Muscle of leg (tissue), 3 donors: ENCODE measurements at regions not wholly inside any gene's neighbourhood (a gene's known extent, or its start where the extent isn't known, plus 50 kb on each side); places are given as distances from the start of the nearest gene placed in this dataset.
A peak's percentile ranks its signal among the peaks of the same experiment; 100 is the strongest.
"Not testable (repeated sequence)": the region's sequence is repeated elsewhere in the genome, so short reads cannot be mapped to it uniquely, and the experiment has no call there.

Source experiments
- DNase-seq: peaks from one replicate; pipeline ENCODE4 v3.0.0; 2013
- H3K27ac ChIP-seq: one replicate; pipeline ENCODE4 v1.5.1; 2013; ENCODE audit warnings: mild to moderate bottlenecking, low read length, control low read depth
- H3K27me3 ChIP-seq: one replicate; pipeline ENCODE4 v1.6.1; 2013; ENCODE audit warnings: low read length; ENCODE audit not compliant: control insufficient read depth, insufficient read depth
- H3K36me3 ChIP-seq: one replicate; pipeline ENCODE4 v1.6.1; 2013; ENCODE audit warnings: low read length; ENCODE audit not compliant: control insufficient read depth, insufficient read depth
- H3K4me1 ChIP-seq: one replicate; pipeline ENCODE4 v1.6.1; 2013; ENCODE audit warnings: low read length; ENCODE audit not compliant: control insufficient read depth, insufficient read depth
- H3K4me3 ChIP-seq: one replicate; pipeline ENCODE4 v1.5.1; 2013; ENCODE audit warnings: low read length, control low read depth
- H3K9me3 ChIP-seq: replicated peaks from 2 replicates; pipeline ENCODE4 v1.6.1; 2013; ENCODE audit warnings: low read depth, low read length; ENCODE audit not compliant: control insufficient read depth
- WGBS: methylation state at CpG from one replicate; pipeline ENCODE4 v1.1.5; 2013; ENCODE audit warnings: missing lambda C conversion rate; ENCODE audit not compliant: insufficient coverage; 5-methylcytosine and 5-hydroxymethylcytosine counted together

DNA sequence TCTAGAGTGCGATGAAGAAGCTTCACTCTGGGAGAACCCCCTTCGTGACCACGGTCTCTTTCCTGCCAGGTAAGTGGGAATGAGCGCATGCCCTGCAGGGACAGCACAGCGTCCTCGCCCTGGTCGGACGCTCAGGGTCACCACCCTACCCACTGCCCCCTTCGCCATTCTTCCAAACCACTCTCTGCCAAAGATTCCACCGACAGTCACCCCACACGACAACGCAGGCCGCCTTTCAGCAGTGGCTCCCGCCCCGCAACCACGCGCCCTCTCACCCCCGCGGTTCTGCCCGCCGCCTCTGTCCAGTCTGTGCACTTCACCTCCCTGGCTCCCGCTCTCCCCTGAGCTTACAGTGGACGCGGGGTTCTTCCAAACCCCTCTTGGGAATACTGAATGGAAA lies 82.3 kb upstream of the FCGR1A start:
- H3K9me3 ChIP-seq, H3K27ac ChIP-seq, H3K4me3 ChIP-seq, H3K4me1 ChIP-seq, H3K27me3 ChIP-seq, H3K36me3 ChIP-seq, DNase-seq: not testable (repeated sequence)
- WGBS = no CpG with 5 or more reads among the region's 24 CpGs

DNA sequence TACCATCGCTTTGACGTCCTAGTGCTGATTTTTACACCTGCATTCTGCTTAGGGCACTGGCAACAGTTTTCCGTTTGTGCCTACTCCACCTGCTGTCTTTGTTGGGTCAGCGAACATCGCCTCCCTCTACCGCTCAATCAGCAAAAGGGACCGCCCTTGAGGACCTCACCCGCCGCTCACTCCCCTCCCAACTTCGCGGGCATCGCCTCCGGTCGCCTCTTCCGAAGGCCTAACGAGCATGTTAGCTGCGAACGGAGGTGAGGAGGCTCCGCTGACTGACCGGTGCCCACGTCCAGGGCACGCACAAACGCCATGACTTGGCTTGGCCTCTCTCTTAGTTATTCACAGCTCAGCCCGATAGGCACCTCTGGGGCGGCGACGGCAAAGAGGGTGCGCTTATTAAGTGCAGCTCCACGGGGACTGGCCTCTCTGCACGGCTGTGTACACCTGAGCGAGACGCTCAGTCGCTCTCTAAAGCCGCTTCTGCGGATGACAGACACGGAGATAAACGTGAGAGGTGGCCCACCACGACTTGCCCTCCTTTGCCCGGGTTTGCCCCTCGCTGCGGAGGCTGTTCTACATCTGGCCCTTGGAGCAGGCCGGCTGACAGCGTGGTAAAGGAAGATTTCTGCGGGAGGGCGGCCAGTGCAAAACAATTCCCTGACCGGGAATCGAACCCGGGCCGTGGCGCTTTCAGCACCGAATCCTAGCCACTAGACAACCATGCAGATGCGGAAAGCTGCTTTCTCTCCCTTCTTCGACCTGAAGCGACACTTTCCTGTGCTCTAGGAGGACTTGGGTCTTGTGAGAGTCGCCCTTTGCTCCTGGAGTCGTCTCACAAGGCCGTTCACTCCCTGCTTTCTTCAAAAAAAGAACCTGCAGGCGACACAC lies 81.6 kb upstream of the FCGR1A start:
- not testable (repeated sequence) for DNase-seq, H3K36me3 ChIP-seq, H3K27me3 ChIP-seq, H3K4me3 ChIP-seq, H3K4me1 ChIP-seq, H3K9me3 ChIP-seq, H3K27ac ChIP-seq
- WGBS = no CpG with 5 or more reads among the region's 58 CpGs

DNA sequence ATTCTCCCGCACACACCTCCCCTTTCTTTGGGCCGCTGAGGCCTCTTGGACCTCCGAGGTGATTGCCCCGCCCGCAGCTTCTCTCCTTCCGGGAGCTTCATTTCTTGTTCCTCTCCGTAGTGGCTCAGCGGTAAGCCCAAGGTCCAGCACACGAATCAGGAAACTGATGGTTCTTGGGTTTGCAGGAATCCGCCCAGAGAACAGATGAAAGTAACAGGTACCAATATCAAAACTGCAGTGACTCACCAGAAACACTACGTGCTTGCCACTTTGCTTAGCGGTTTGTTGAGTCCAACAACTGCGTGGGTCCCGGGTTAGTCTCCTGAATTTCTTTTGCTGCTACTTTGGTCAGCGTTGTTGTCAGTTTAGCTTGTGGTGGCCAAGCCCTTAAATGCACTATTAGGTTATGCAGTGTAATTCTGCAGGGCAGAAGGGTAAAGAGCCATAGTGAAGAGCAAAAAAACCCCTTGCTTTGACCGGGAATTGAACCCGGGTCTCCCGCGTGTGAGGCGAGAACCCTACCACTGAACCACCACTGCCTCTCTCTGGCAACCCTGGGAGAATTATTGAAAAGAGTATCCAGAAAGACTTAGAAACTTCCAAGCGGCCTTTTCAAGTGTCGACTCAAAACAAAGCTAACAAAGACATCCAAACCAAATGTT lies 74.2 kb upstream of the FCGR1A start:
- H3K9me3 ChIP-seq, H3K36me3 ChIP-seq, H3K27me3 ChIP-seq, H3K4me3 ChIP-seq, H3K27ac ChIP-seq, H3K4me1 ChIP-seq: not testable (repeated sequence)
- no CpG with 5 or more reads among the region's 22 CpGs for whole genome bisulfite sequencing
- DNase-seq = peak; percentile 25

DNA sequence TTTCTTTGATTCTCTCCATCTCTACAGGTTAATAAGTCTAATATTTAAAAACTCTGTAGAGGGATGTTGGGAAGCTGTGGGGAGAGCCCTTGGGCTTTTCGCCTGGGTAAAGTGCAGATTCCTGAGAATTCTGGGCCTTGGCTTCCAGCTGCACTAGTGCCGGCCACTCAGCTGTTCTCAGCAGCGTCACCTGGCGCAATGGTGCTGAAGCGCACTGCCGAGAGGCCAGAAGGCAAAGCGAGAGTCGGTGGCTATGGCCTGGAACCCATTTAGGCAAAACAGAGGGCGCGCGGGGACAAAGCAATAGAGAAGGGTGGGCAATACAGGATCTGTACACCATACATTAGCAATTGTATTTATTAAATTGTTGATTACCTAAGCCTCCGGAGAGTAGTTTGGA lies 70.8 kb upstream of the FCGR1A start:
- not testable (repeated sequence) for H3K27me3 ChIP-seq, DNase-seq, H3K4me1 ChIP-seq, H3K36me3 ChIP-seq, H3K27ac ChIP-seq, H3K9me3 ChIP-seq, H3K4me3 ChIP-seq
- no CpG with 5 or more reads among the region's 12 CpGs for WGBS

DNA sequence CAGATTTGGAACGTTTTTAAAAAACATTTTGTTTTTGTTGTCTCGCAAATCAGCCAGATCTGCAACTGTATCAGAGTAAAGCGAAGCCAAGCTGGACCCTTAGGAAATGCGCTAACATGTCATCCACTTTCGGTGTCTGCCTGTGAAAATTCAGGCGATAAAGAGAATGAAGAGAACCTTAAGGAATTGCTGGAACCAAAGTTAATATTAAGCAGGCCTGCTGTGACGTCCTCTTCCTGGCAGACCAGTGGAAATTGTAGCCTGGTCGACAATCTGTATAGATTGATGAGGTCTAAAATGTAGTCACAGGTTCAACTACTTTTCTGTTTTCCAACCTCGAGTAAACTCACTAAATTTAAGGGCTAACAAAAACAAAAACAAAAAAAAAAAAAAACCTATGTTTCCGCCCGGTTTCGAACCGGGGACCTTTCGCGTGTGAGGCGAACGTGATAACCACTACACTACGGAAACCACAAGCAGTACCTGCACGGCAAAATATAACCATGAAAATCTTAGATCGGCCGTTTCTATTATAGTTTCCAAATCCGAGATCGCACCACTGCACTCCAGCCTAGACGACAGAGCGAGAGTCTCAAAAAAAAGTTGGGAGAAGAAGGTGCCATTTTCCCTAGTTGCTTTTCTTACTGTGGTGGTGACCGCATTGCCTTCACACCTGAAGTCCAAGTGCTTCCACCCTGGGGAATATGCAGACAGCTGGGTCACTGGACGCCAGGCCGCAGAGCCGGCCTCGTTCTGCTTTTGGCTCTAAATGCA lies 70.2 kb upstream of the FCGR1A start:
- H3K36me3 ChIP-seq = not testable (repeated sequence)
- 0% methylated on average over 8 of the region's 30 CpGs for WGBS
- DNase-seq = peak; percentile 49

DNA sequence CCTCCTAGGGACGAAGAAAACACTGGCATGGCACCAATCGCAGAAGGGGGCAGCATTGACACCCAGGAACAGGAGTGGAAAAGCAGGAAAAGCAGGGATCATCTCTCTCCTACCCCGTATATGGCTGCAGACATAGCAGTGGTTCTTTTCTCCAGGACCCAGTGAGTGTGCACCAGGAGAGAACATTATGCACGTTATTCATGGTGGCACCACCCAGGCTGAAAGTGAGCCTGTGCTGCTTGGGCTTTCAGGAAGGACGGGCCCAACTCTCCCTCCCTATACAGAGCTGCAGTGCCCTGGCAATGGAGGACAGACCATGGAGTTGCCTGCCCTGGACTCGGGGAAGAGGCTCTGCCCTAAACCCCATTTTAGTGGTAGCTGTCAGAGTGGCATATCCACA lies 69.0 kb upstream of the FCGR1A start:
- DNase-seq, H3K36me3 ChIP-seq, H3K27me3 ChIP-seq, H3K4me1 ChIP-seq, H3K27ac ChIP-seq, H3K9me3 ChIP-seq, H3K4me3 ChIP-seq: not testable (repeated sequence)
- WGBS = no CpG with 5 or more reads among the region's 6 CpGs

More for the DNA sequence above, 70.2 kb upstream of the FCGR1A start:
- H3K27ac ChIP-seq, H3K9me3 ChIP-seq, H3K27me3 ChIP-seq, H3K4me1 ChIP-seq: not testable (repeated sequence)
- H3K4me3 ChIP-seq = peak overlapping the region; percentile 17

DNA sequence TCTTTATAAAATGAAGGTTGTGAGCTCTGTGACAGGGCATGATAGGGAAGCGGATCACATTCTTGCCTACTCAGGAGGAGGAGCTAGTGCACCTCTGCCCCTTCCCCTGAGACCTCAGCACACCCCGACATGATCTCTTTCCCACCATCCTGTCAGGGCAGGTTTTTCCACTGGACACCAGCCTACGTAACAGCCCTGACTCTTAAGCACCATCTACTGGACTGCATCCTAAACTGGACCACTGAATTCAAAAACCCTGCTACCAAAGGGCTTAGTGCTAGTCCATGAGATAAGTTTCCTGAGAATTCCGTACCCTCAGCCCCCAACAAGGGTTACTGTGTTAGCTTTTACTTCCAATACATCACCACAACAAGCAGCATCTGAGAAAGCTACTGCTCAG lies 68.5 kb upstream of the FCGR1A start:
- DNase-seq, H3K4me1 ChIP-seq, H3K9me3 ChIP-seq, H3K4me3 ChIP-seq, H3K27ac ChIP-seq, H3K27me3 ChIP-seq, H3K36me3 ChIP-seq: not testable (repeated sequence)
- WGBS = no CpG with 5 or more reads among the region's 4 CpGs

DNA sequence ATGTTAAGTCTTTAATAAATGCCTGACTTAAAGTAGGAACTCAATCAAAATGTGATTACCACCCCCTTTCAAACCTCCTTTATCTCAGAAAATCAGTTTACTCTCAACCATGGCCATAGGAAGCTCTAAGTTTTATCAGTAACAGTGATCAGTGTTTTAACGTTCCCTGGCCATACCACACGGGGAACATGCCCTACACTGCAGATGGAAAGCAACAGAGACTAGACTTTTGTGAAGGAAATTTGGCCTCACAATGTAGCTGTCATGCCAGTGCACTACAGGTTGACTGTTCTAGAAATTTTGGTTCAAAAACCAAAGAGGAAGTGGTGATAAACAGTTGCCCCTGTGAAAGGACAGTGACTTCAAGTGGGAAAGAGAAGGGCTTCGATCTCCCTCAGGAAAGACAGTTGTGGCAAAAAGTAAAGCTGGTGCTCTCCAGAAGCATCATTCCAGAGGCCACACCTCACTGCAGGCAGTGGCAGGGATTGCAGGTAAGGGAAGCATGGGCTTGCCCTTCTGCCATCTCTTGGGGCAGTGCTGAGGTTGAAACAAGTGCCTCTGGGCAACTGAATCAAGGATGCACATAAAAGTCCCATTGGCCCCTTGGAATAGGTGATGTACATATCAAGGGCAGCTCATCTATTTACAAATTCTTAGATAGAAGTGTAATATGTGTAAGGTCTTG lies 57.7 kb upstream of the FCGR1A start:
- not testable (repeated sequence) for H3K27me3 ChIP-seq

DNA sequence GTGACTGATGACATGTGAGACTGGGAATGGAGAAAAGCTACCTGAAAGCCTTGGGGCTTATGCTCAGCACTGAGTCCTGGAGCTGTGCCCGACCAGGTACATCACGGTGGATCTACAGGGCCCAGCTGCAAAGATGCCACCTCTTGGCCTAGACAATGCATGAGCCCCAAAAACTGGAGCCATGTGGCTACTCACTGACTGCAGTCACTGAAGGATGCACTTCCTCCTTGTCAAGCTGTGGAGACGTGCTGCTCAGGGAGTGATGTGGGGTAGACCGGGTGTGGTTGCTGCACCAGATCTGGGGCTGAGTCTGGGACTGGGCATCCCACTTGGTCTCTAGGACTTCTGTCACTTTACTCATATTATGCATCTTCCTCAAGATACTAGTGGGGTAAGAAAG lies 55.8 kb upstream of the FCGR1A start:
- WGBS = 89% methylated on average over 2 of the region's 4 CpGs

More for the DNA sequence above, 57.7 kb upstream of the FCGR1A start:
- H3K4me3 ChIP-seq, H3K4me1 ChIP-seq, H3K36me3 ChIP-seq, H3K27ac ChIP-seq, DNase-seq, H3K9me3 ChIP-seq: not testable (repeated sequence)
- WGBS = no CpG with 5 or more reads among the region's 3 CpGs

DNA sequence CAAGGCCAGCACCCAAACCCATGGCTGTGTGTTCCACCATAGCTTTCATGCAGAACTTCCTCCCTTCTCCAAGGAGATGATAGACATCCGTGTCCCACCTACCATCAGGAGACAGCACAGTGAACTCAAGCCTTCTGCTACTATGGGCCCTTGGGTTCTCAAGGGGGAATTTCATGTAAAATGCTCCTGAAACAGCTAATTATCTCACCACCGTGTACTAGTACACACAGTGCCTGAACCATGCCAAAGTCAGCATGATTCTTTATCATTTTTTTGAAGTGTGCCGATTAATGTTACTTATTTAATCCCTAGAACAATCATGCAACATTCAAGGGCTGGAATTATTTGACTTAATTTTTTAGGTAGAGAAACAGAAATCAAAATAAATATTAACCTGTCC lies 53.9 kb upstream of the FCGR1A start:
- not testable (repeated sequence) for H3K4me1 ChIP-seq, H3K27ac ChIP-seq, H3K4me3 ChIP-seq, H3K36me3 ChIP-seq, H3K9me3 ChIP-seq, DNase-seq, H3K27me3 ChIP-seq
- no CpG with 5 or more reads among the region's 3 CpGs for WGBS

More for the DNA sequence above, 55.8 kb upstream of the FCGR1A start:
- H3K27me3 ChIP-seq, H3K4me3 ChIP-seq, H3K36me3 ChIP-seq, H3K9me3 ChIP-seq, DNase-seq, H3K4me1 ChIP-seq, H3K27ac ChIP-seq: not testable (repeated sequence)
